ENCODE measurements at regions not wholly inside any gene's neighbourhood (a gene's known extent, or its start where the extent isn't known, plus 50 kb on each side); places are given as distances from the start of the nearest gene placed in this dataset.
"Not testable (repeated sequence)": the region's sequence is repeated elsewhere in the genome, so short reads cannot be mapped to it uniquely, and the experiment has no call there.

DNA sequence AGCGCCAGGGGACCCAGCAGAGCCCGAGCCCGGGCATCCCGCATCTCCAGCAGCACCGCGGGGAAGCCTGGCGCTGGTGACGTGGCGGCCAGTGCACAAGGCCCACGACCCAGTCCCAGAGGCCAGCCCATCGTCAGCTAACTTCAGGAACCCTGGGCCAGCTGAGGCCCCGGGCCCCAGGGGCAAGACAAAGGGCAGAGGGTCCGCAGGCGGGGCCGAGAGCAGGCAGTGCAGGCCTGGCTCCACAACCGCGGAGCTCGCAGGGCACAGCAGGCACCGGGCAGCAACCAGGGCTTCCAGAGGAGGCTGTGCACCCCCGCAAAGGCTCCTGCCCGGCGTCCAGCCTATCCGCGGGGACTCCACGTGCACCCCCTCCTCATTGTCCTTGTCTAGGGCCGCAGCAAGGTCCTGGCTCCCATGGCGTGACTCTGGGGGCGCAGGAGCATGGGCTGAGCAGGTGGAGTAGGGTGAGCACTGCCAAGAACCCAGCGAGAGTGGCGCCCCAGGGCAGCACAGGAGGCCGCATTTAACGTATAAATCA lies 352.5 kb downstream of the KCNJ18 start:
- intact Hi-C loops (cut with micrococcal nuclease); CTCF ChIA-PET; H3K36me3 ChIP-seq (ENCODE audit: control insufficient read depth in 2 of 2, extremely low read depth in 1 of 2, insufficient read depth in 2 of 2, low read length in 2 of 2): not testable (repeated sequence)

DNA sequence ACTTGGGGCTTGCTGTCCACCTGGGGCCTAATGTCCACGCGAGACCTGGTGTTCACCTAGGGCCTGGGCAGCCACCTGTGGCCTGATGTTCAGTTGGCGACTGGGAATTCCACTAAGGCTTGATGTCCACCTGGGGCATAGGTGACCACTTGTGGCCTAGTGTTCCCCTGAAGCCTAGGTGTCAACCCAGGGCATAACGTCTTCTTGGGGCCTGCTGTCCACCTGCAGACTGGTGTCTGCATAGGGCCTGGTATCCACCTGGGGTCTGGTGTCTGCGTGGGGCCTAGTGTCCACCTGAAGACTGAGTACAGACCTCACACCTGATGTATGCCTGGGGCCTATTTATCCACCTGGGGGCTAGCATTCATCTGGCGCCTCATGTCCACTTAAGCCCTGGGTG lies 355.2 kb downstream of the KCNJ18 start:
- H4K20me1 ChIP-seq (replicated peaks; ENCODE audit: control insufficient read depth, extremely low read depth, insufficient read depth, low read length); intact Hi-C loops (cut with micrococcal nuclease); DNase-seq (ENCODE audit: low read depth, low spot score); H2AFZ ChIP-seq (ENCODE audit: low read depth, low read length); H3K27me3 ChIP-seq (ENCODE audit: control insufficient read depth in 2 of 2, insufficient read depth in 2 of 2, low read length in 2 of 2); POLR2A ChIA-PET; H3K4me2 ChIP-seq (ENCODE audit: insufficient read depth, low read length); FAIRE-seq; H3K27ac ChIP-seq (ENCODE audit: insufficient read depth, low read depth, low read length); H3K79me2 ChIP-seq (ENCODE audit: control insufficient read depth, insufficient read depth, low read length); H3K9ac ChIP-seq (replicated peaks; ENCODE audit: extremely low read depth, insufficient read depth, low read length); dilution Hi-C loops (cut with MboI; ENCODE audit: extremely low pct_ligation_motif_present, low sequenced_read_pairs); H3K9me1 ChIP-seq (replicated peaks; ENCODE audit: control insufficient read depth, extremely low read depth, insufficient read depth, low read length); H3K36me3 ChIP-seq (ENCODE audit: control insufficient read depth in 2 of 2, extremely low read depth in 1 of 2, insufficient read depth in 2 of 2, low read length in 2 of 2); H3K4me1 ChIP-seq (ENCODE audit: control insufficient read depth, extremely low read depth, insufficient read depth, low read length); BruUV-seq (replicated peaks); CTCF ChIA-PET; H3K9me3 ChIP-seq (replicated peaks; ENCODE audit: control insufficient read depth, insufficient read depth, low read length); H3K4me3 ChIP-seq (replicated peaks in 1 of 3; ENCODE audit: insufficient read depth in 1 of 3, low read depth in 1 of 3, low read length in 3 of 3): not testable (repeated sequence)

More for the DNA sequence above, 352.5 kb downstream of the KCNJ18 start:
- H2AFZ ChIP-seq (ENCODE audit: low read depth, low read length); H3K27ac ChIP-seq (ENCODE audit: insufficient read depth, low read depth, low read length); dilution Hi-C loops (cut with MboI; ENCODE audit: extremely low pct_ligation_motif_present, low sequenced_read_pairs); H3K4me1 ChIP-seq (ENCODE audit: control insufficient read depth, extremely low read depth, insufficient read depth, low read length); H3K9ac ChIP-seq (replicated peaks; ENCODE audit: extremely low read depth, insufficient read depth, low read length); POLR2A ChIA-PET; H3K27me3 ChIP-seq (ENCODE audit: control insufficient read depth in 2 of 2, insufficient read depth in 2 of 2, low read length in 2 of 2); H3K4me2 ChIP-seq (ENCODE audit: insufficient read depth, low read length); H4K20me1 ChIP-seq (replicated peaks; ENCODE audit: control insufficient read depth, extremely low read depth, insufficient read depth, low read length); DNase-seq (ENCODE audit: low read depth, low spot score); H3K4me3 ChIP-seq (replicated peaks in 1 of 3; ENCODE audit: insufficient read depth in 1 of 3, low read depth in 1 of 3, low read length in 3 of 3); FAIRE-seq; H3K9me3 ChIP-seq (replicated peaks; ENCODE audit: control insufficient read depth, insufficient read depth, low read length); H3K9me1 ChIP-seq (replicated peaks; ENCODE audit: control insufficient read depth, extremely low read depth, insufficient read depth, low read length); H3K79me2 ChIP-seq (ENCODE audit: control insufficient read depth, insufficient read depth, low read length); BruUV-seq (replicated peaks): not testable (repeated sequence)

DNA sequence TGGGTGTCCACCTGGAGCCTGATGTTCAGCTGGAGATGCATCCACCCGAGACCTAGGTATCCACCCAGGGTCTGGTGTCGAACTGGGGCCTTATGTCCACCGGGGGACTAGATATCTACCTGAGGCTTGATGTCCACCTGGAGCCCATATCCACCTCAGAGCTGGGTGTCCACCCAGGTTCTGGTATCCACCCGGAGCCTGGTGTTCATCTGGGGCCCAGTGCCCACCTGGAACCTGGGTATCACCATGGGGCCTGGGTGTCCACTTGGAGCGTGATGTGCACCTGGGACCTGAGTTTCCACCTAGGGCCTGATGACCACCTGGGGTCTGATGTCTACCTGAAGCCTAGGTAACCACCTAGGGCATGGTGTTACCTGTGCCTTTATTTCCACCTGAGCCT lies 355.9 kb downstream of the KCNJ18 start:
- H2AFZ ChIP-seq (ENCODE audit: low read depth, low read length); POLR2A ChIA-PET; H3K27me3 ChIP-seq (ENCODE audit: control insufficient read depth in 2 of 2, insufficient read depth in 2 of 2, low read length in 2 of 2); H3K79me2 ChIP-seq (ENCODE audit: control insufficient read depth, insufficient read depth, low read length); dilution Hi-C loops (cut with MboI; ENCODE audit: extremely low pct_ligation_motif_present, low sequenced_read_pairs); DNase-seq (ENCODE audit: low read depth, low spot score); H3K4me2 ChIP-seq (ENCODE audit: insufficient read depth, low read length); CTCF ChIA-PET; H3K36me3 ChIP-seq (ENCODE audit: control insufficient read depth in 2 of 2, extremely low read depth in 1 of 2, insufficient read depth in 2 of 2, low read length in 2 of 2); H3K9me3 ChIP-seq (replicated peaks; ENCODE audit: control insufficient read depth, insufficient read depth, low read length); H3K4me1 ChIP-seq (ENCODE audit: control insufficient read depth, extremely low read depth, insufficient read depth, low read length); H3K27ac ChIP-seq (ENCODE audit: insufficient read depth, low read depth, low read length); H4K20me1 ChIP-seq (replicated peaks; ENCODE audit: control insufficient read depth, extremely low read depth, insufficient read depth, low read length); BruUV-seq (replicated peaks); FAIRE-seq; H3K4me3 ChIP-seq (replicated peaks in 1 of 3; ENCODE audit: insufficient read depth in 1 of 3, low read depth in 1 of 3, low read length in 3 of 3); H3K9ac ChIP-seq (replicated peaks; ENCODE audit: extremely low read depth, insufficient read depth, low read length); H3K9me1 ChIP-seq (replicated peaks; ENCODE audit: control insufficient read depth, extremely low read depth, insufficient read depth, low read length); intact Hi-C loops (cut with micrococcal nuclease): not testable (repeated sequence)

DNA sequence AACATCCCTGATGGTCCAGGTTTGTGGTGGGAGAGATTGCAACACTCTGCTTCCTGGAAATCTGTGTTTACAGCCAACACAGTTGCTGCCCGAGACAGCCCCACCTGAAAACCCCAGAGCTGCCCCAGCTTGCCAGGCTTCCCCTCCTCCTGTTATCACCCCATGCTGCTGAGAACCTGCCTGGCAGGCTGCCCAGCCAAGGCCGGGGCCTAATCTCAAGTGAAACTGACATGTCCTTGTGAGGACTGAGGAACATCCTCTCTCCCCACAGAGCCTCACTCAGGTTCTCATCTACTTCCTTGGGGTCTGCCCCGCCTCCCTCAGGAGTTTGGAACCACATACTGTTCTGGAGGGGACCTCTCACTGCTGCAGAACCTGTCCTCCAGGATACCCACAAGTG lies 358.4 kb downstream of the KCNJ18 start:
- H3K79me2 ChIP-seq (ENCODE audit: control insufficient read depth, insufficient read depth, low read length); H3K36me3 ChIP-seq (ENCODE audit: control insufficient read depth in 2 of 2, extremely low read depth in 1 of 2, insufficient read depth in 2 of 2, low read length in 2 of 2); H3K27ac ChIP-seq (ENCODE audit: insufficient read depth, low read depth, low read length); BruUV-seq (replicated peaks); POLR2A ChIA-PET; H3K4me1 ChIP-seq (ENCODE audit: control insufficient read depth, extremely low read depth, insufficient read depth, low read length); H4K20me1 ChIP-seq (replicated peaks; ENCODE audit: control insufficient read depth, extremely low read depth, insufficient read depth, low read length); CTCF ChIA-PET; H3K27me3 ChIP-seq (ENCODE audit: control insufficient read depth in 2 of 2, insufficient read depth in 2 of 2, low read length in 2 of 2); DNase-seq (ENCODE audit: low read depth, low spot score); H3K4me2 ChIP-seq (ENCODE audit: insufficient read depth, low read length); H3K9me3 ChIP-seq (replicated peaks; ENCODE audit: control insufficient read depth, insufficient read depth, low read length); dilution Hi-C loops (cut with MboI; ENCODE audit: extremely low pct_ligation_motif_present, low sequenced_read_pairs); FAIRE-seq; H3K4me3 ChIP-seq (replicated peaks in 1 of 3; ENCODE audit: insufficient read depth in 1 of 3, low read depth in 1 of 3, low read length in 3 of 3); intact Hi-C loops (cut with micrococcal nuclease); H3K9ac ChIP-seq (replicated peaks; ENCODE audit: extremely low read depth, insufficient read depth, low read length); H3K9me1 ChIP-seq (replicated peaks; ENCODE audit: control insufficient read depth, extremely low read depth, insufficient read depth, low read length); H2AFZ ChIP-seq (ENCODE audit: low read depth, low read length): not testable (repeated sequence)
